H9 (cell line): ENCODE measurements at regions not wholly inside any gene's neighbourhood (a gene's known extent, or its start where the extent isn't known, plus 50 kb on each side); places are given as distances from the start of the nearest gene placed in this dataset.
A peak's percentile ranks its signal among the peaks of the same experiment; 100 is the strongest.

Experiments
- DNase-seq: peaks from one replicate; pipeline ENCODE4 v3.0.0-alpha.2; 2017
- H2AFZ ChIP-seq: one replicate; pipeline ENCODE4 v1.6.1; 2013; ENCODE audit warnings: mild to moderate bottlenecking, low read length, control low read depth, moderate library complexity
- H2AK5ac ChIP-seq: 2 replicates; pipeline ENCODE4 v1.6.1; 2013; ENCODE audit warnings: low read length, control low read depth, mixed read lengths; ENCODE audit not compliant: insufficient read length
- H2BK120ac ChIP-seq: one replicate; pipeline ENCODE4 v1.6.1; 2013; ENCODE audit warnings: low read depth, mild to moderate bottlenecking, low read length, control low read depth, inconsistent platforms; ENCODE audit not compliant: poor library complexity, severe bottlenecking
- H2BK12ac ChIP-seq: 2 replicates; pipeline ENCODE4 v1.6.1; 2013; ENCODE audit warnings: low read length, control low read depth, mixed read lengths, low read depth; ENCODE audit not compliant: insufficient read length
- H2BK15ac ChIP-seq: 2 replicates; pipeline ENCODE4 v1.6.1; 2013; ENCODE audit warnings: low read depth, low read length, control low read depth
- H2BK20ac ChIP-seq: one replicate; pipeline ENCODE4 v1.6.1; 2013; ENCODE audit warnings: low read depth, mild to moderate bottlenecking, low read length, control low read depth, inconsistent platforms; ENCODE audit not compliant: poor library complexity, severe bottlenecking
- H2BK5ac ChIP-seq: 2 replicates; pipeline ENCODE4 v1.6.1; 2013; ENCODE audit warnings: low read length, control low read depth, mixed read lengths; ENCODE audit not compliant: insufficient read length
- H3K14ac ChIP-seq: 2 replicates; pipeline ENCODE4 v1.6.1; 2013; ENCODE audit warnings: low read length, control low read depth; ENCODE audit not compliant: insufficient read depth
- H3K18ac ChIP-seq: 2 replicates; pipeline ENCODE4 v1.6.1; 2013; ENCODE audit warnings: low read depth, mild to moderate bottlenecking, mixed read lengths, low read length, control low read depth; ENCODE audit not compliant: insufficient read length
- H3K23ac ChIP-seq: 2 replicates; pipeline ENCODE4 v1.6.1; 2013; ENCODE audit warnings: low read length, control low read depth, mixed read lengths, low read depth; ENCODE audit not compliant: insufficient read length
- H3K23me2 ChIP-seq: 2 replicates; pipeline ENCODE4 v1.6.1; 2013; ENCODE audit warnings: low read depth, mild to moderate bottlenecking, mixed read lengths, low read length, control low read depth; ENCODE audit not compliant: insufficient read length, poor library complexity, severe bottlenecking
- H3K27ac ChIP-seq: 2 replicates; pipeline ENCODE4 v1.5.1; 2013; ENCODE audit warnings: low read length, control low read depth, mixed read lengths, low read depth; ENCODE audit not compliant: insufficient read length
- H3K27me3 ChIP-seq: 2 replicates; pipeline ENCODE4 v1.6.1; 2013; ENCODE audit warnings: low read length, control low read depth, inconsistent platforms; ENCODE audit not compliant: insufficient read depth
- H3K4ac ChIP-seq: 2 replicates; pipeline ENCODE4 v1.6.1; 2013; ENCODE audit warnings: low read depth, mild to moderate bottlenecking, control low read depth, inconsistent platforms, low read length, moderate library complexity
- H3K4me1 ChIP-seq: 2 replicates; pipeline ENCODE4 v1.6.1; 2013; ENCODE audit warnings: low read length, control low read depth, inconsistent platforms; ENCODE audit not compliant: insufficient read depth
- H3K4me2 ChIP-seq: 2 replicates; pipeline ENCODE4 v1.6.1; 2013; ENCODE audit warnings: low read length, control low read depth, mixed read lengths; ENCODE audit not compliant: insufficient read length, insufficient read depth
- H3K56ac ChIP-seq: 2 replicates; pipeline ENCODE4 v1.6.1; 2013; ENCODE audit warnings: low read depth, mild to moderate bottlenecking, mixed read lengths, low read length, control low read depth; ENCODE audit not compliant: insufficient read length
- H3K79me1 ChIP-seq: 2 replicates; pipeline ENCODE4 v1.6.1; 2013; ENCODE audit warnings: low read depth, mild to moderate bottlenecking, moderate library complexity, low read length, control low read depth, inconsistent platforms; ENCODE audit not compliant: insufficient read depth, poor library complexity, severe bottlenecking
- H3K79me2 ChIP-seq: 2 replicates; pipeline ENCODE4 v1.6.1; 2013; ENCODE audit warnings: low read length, control low read depth, inconsistent platforms; ENCODE audit not compliant: insufficient read depth
- H3K9ac ChIP-seq: 2 replicates; pipeline ENCODE4 v1.6.1; 2013; ENCODE audit warnings: low read length, control low read depth, mixed read lengths; ENCODE audit not compliant: insufficient read length; ENCODE audit errors: extremely low read depth
- H3K9me3 ChIP-seq: one replicate; pipeline ENCODE4 v1.6.1; 2013; ENCODE audit warnings: low read depth, low read length, inconsistent platforms; ENCODE audit not compliant: control insufficient read depth
- H3T11ph ChIP-seq: one replicate; pipeline ENCODE4 v1.6.1; 2013; ENCODE audit warnings: mild to moderate bottlenecking, low read length, control low read depth, inconsistent platforms
- H4K20me1 ChIP-seq: one replicate; pipeline ENCODE4 v1.6.1; 2013; ENCODE audit not compliant: control insufficient read depth, insufficient read length, insufficient read depth
- H4K5ac ChIP-seq: 2 replicates; pipeline ENCODE4 v1.6.1; 2013; ENCODE audit warnings: low read depth, mild to moderate bottlenecking, mixed read lengths, low read length, control low read depth; ENCODE audit not compliant: insufficient read length
- H4K8ac ChIP-seq: replicated peaks from 2 replicates; pipeline ENCODE4 v1.6.1; 2013; ENCODE audit warnings: low read length, control low read depth, mixed read lengths, low read depth; ENCODE audit not compliant: insufficient read length
- H4K91ac ChIP-seq: 2 replicates; pipeline ENCODE4 v1.6.1; 2013; ENCODE audit warnings: low read depth, mild to moderate bottlenecking, moderate library complexity, mixed read lengths, low read length, control low read depth; ENCODE audit not compliant: insufficient read length
- H3K27ac Mint-ChIP-seq, 3 experiments: 2 replicates in 2 of 3; 3 replicates in 1 of 3; pipeline ENCODE4 v1.8.0; 2020 to 2021; ENCODE audit warnings: mixed read lengths in 3 of 3, mild to moderate bottlenecking in 1 of 3, moderate library complexity in 1 of 3
- H3K27me3 Mint-ChIP-seq: 2 replicates; pipeline ENCODE4 v1.8.0; 2021; ENCODE audit warnings: low read depth, mild to moderate bottlenecking, moderate library complexity, mixed read lengths
- H3K36me3 Mint-ChIP-seq, 3 experiments: 2 replicates in 2 of 3; 3 replicates in 1 of 3; pipeline ENCODE4 v1.8.0; 2020 to 2021; ENCODE audit warnings: low read depth in 3 of 3, mixed read lengths in 3 of 3; ENCODE audit not compliant: insufficient read depth in 1 of 3
- H3K4me1 Mint-ChIP-seq, 2 experiments: 2 replicates each; pipeline ENCODE4 v1.8.0; 2020; ENCODE audit warnings: mixed read lengths in 2 of 2
- H3K4me3 Mint-ChIP-seq, 2 experiments: 2 replicates in 1 of 2; 3 replicates in 1 of 2; pipeline ENCODE4 v1.8.0; 2020 to 2021; ENCODE audit warnings: mild to moderate bottlenecking in 2 of 2, mixed read lengths in 2 of 2, moderate library complexity in 1 of 2
- H3K9me3 Mint-ChIP-seq, 2 experiments: 2 replicates in 1 of 2; 3 replicates in 1 of 2; pipeline ENCODE4 v1.8.0; 2020; ENCODE audit warnings: mild to moderate bottlenecking in 2 of 2, mixed read lengths in 2 of 2, moderate library complexity in 1 of 2
- CTCF ChIP-seq: fragments of 200-600 bp; sonication (generic); conservative IDR thresholded peaks from 3 replicates; pipeline ENCODE4 v1.8.0; 2021; ENCODE audit warnings: antibody characterized with exemption, mild to moderate bottlenecking
- WGBS: extraction: QIAGEN DNeasy Blood & Tissue Kit; methylation state at CpG from one replicate; pipeline ENCODE4 v1.1.7; 2013; ENCODE audit warnings: missing lambda C conversion rate, low lambda C conversion rate, mixed read lengths; ENCODE audit not compliant: insufficient read length; ENCODE audit errors: extremely low coverage; 5-methylcytosine and 5-hydroxymethylcytosine counted together

- no CpG with 5 or more reads among the region's 6 CpGs for WGBS
- Histone ChIP-seq H2BK15ac (no peak overlapping the region), H2AFZ (no peak overlapping the region), H4K5ac (no peak overlapping the region), H4K8ac (no peak overlapping the region), H2BK5ac (no peak overlapping the region), H2BK120ac (no peak overlapping the region), H3K4ac (no peak overlapping the region), H3K23ac (no peak overlapping the region), H3K27me3 (no peaks in the 10 kb centered on the region), H3K27ac (no peak overlapping the region), H3K4me2 (no peak overlapping the region), H3K56ac (no peak overlapping the region), H3K23me2 (no peaks in the 10 kb centered on the region), H2BK12ac (no peak overlapping the region), H3K18ac (no peak overlapping the region), H3K79me2 (no peaks in the 10 kb centered on the region), H2BK20ac (no peak overlapping the region), H4K91ac (no peak overlapping the region), H3K14ac (no peak overlapping the region), H3K9ac (no peak overlapping the region), H4K20me1 (no peaks in the 10 kb centered on the region), H3K4me1 (no peaks in the 10 kb centered on the region), H3K9me3 (peaks cover 7% of the 10 kb centered on the region), H2AK5ac (no peak overlapping the region), H3K79me1 (no peaks in the 10 kb centered on the region), H3T11ph (no peak overlapping the region)
- no peak for TF ChIP-seq CTCF
- peaks cover 4% of the 10 kb centered on the region; the same call in 1 of the 2 replicates for H3K27me3 Mint-ChIP-seq
- no peak for DNase-seq
- H3K4me1 Mint-ChIP-seq: peaks cover 12 to 17% of the 10 kb centered on the region in 2 experiments
- H3K9me3 Mint-ChIP-seq: peaks cover 38 to 40% of the 10 kb centered on the region in 2 experiments
- H3K4me3 Mint-ChIP-seq: no peak overlapping the region
- H3K27ac Mint-ChIP-seq: peak overlapping the region in 1 of 3 experiments; percentile 82; a peak in 1 of 7 replicates
- H3K36me3 Mint-ChIP-seq: peaks cover 19 to 46% (median 25%) of the 10 kb centered on the region in 3 experiments
These were observed 97.5 kb downstream of the SKIDA1 start for GRCh38 chr10:21427804-21428481.
